ENCODE measurements at regions not wholly inside any gene's neighbourhood (a gene's known extent, or its start where the extent isn't known, plus 50 kb on each side); places are given as distances from the start of the nearest gene placed in this dataset.

- Histone ChIP-seq H3K4me1 (replicated peaks in 1 of 2) (no peaks in the 10 kb centered on the region), H3K27ac (no peak overlapping the region), H3K9me3 (replicated peaks in 1 of 3) (no peaks in the 10 kb centered on the region), H3K4me3 (no peak overlapping the region), H3K27me3 (no peaks in the 10 kb centered on the region), H3K36me3 (replicated peaks in 1 of 2) (no peaks in the 10 kb centered on the region)
- no peak for TF ChIP-seq POLR2A (IDR thresholded peaks at IDR 0.05)
- TF ChIP-seq CTCF (IDR thresholded peaks at IDR 0.05): no peak
- WGBS, 4 donors: 74 to 79% (median 77%) methylated on average over 3 of the region's 3 CpGs
- DNase-seq: no peak
- intact Hi-C loops (cut with DNase I): no loop called here
These were observed 63.3 kb upstream of the TP63 start for GRCh38 chr3:189567766-189568420.

GRCh38 chr3:189568961-189569360 lies 62.2 kb upstream of the TP63 start:
- no peak for DNase-seq
- Histone ChIP-seq H3K4me3 (no peak overlapping the region), H3K36me3 (replicated peaks in 1 of 2) (no peaks in the 10 kb centered on the region), H3K9me3 (replicated peaks in 1 of 3) (no peaks in the 10 kb centered on the region), H3K27me3 (no peaks in the 10 kb centered on the region), H3K4me1 (replicated peaks in 1 of 2) (no peaks in the 10 kb centered on the region), H3K27ac (no peak overlapping the region)
- intact Hi-C loops (cut with DNase I): no loop called here
- 66 to 77% (median 67%) methylated on average over 4 of the region's 4 CpGs for WGBS, 4 donors
- TF ChIP-seq CTCF (IDR thresholded peaks at IDR 0.05) (no peak), POLR2A (IDR thresholded peaks at IDR 0.05) (no peak)

- intact Hi-C loops (cut with DNase I): no loop called here
- H3K36me3 ChIP-seq (replicated peaks in 1 of 2): no peaks in the 10 kb centered on the region
- 89 to 96% (median 92%) methylated on average over 4 of the region's 4 CpGs for WGBS, 4 donors
- TF ChIP-seq POLR2A (IDR thresholded peaks at IDR 0.05) (no peak), CTCF (IDR thresholded peaks at IDR 0.05) (no peak)
- no peak overlapping the region for H3K27ac ChIP-seq
- H3K27me3 ChIP-seq: no peaks in the 10 kb centered on the region
- no peaks in the 10 kb centered on the region for H3K9me3 ChIP-seq (replicated peaks in 1 of 3)
- no peak overlapping the region for H3K4me3 ChIP-seq
- no peak for DNase-seq
- no peaks in the 10 kb centered on the region for H3K4me1 ChIP-seq (replicated peaks in 1 of 2)
These were observed 61.7 kb upstream of the TP63 start for GRCh38 chr3:189569473-189569872.

DNA sequence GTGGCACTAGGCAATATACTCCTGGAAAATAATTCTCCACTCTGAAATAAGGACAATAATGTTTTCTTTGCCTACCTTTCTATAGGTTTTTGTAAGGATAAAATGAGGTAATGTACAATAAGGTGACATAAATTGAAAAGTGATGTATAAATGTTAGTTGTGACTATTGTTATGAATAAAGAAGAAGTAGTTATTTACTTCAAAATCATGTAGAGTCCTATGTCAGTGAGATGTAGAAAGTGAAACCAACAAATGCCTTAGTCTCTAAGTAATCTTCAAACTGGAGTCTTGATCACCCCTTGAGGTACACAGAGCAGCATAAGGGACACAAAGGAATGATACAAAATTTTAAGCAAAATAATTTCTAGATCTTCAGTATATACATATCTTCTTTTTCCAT lies 60.3 kb upstream of the TP63 start:
- Histone ChIP-seq H3K4me3 (no peak overlapping the region), H3K27me3 (no peaks in the 10 kb centered on the region), H3K36me3 (replicated peaks in 1 of 2) (no peaks in the 10 kb centered on the region), H3K4me1 (replicated peaks in 1 of 2) (no peaks in the 10 kb centered on the region), H3K9me3 (replicated peaks in 1 of 3) (no peaks in the 10 kb centered on the region), H3K27ac (no peak overlapping the region)
- no peak for TF ChIP-seq CTCF (IDR thresholded peaks at IDR 0.05)
- TF ChIP-seq POLR2A (IDR thresholded peaks at IDR 0.05): no peak
- intact Hi-C loops (cut with DNase I): no loop called here
- no peak for DNase-seq
